K562 (cell line): ENCODE measurements at regions not wholly inside any gene's neighbourhood (a gene's known extent, or its start where the extent isn't known, plus 50 kb on each side); places are given as distances from the start of the nearest gene placed in this dataset.

ENCODE experiments used
- ATAC-seq: fragments of 200-7000 bp; cut with Tn5 transposase; 3 replicates; pipeline ENCODE4 v1.9.1; 2020; ENCODE audit warnings: moderate library complexity
- BruUV-seq: library from RNA; stranded (reverse); fragments of 400-500 nt; replicated peaks from 2 replicates; lab custom pipeline; 2021; lab: Mats Ljungman, UMichigan
- CTCF ChIA-PET: fragments of 300-600 bp; formaldehyde crosslinking; extraction: SDS; loops from one replicate; lab custom pipeline; 2021; ENCODE audit warnings: low intra/inter-chr PET ratio; lab: Yijun Ruan, JAX
- POLR2A ChIA-PET: fragments of 300-600, 350-650 bp; sonication (Branson Sonifier 250); formaldehyde crosslinking; extraction: SDS; loops from one replicate; lab custom pipeline; 2021; ENCODE audit warnings: antibody characterized with exemption, inconsistent platforms; lab: Yijun Ruan, JAX
- DNase-seq, 4 experiments: peaks; one replicate each; pipeline versions ENCODE4 v3.0.0 to v3.0.0-alpha.2; 2011 to 2018; ENCODE audit warnings: low spot score in 3 of 4, mixed read lengths in 3 of 4; ENCODE audit errors: extremely low read depth in 1 of 4
- FAIRE-seq: peaks from 2 replicates; lab custom pipeline; 2011; peaks lifted over from hg19 to GRCh38; lab: Jason Lieb, UNC
- H2AFZ ChIP-seq: 2 replicates; pipeline ENCODE4 v1.6.0; 2011; ENCODE audit warnings: low read depth, low read length, control low read depth, inconsistent platforms
- H3K27ac ChIP-seq: fragments of 200-600 bp; 3 replicates; pipeline ENCODE4 v1.8.0; 2011; ENCODE audit warnings: low read depth, mild to moderate bottlenecking, control low read depth, inconsistent platforms, low read length, moderate library complexity, mixed read lengths; ENCODE audit errors: extremely low read depth
- H3K27me3 ChIP-seq, 2 experiments: fragments of 300-600 bp in 1 of 2; 2 replicates in 1 of 2; 3 replicates in 1 of 2; pipeline versions ENCODE4 v1.6.0 to v1.8.0; 2011; ENCODE audit warnings: inconsistent platforms in 2 of 2, low read length in 2 of 2, mild to moderate bottlenecking in 1 of 2, mixed read lengths in 1 of 2, moderate library complexity in 1 of 2; ENCODE audit not compliant: control insufficient read depth in 2 of 2, insufficient read depth in 2 of 2
- H3K36me3 ChIP-seq: fragments of 300-600 bp; 3 replicates; pipeline ENCODE4 v1.8.0; 2011; ENCODE audit warnings: mild to moderate bottlenecking, low read length, inconsistent platforms; ENCODE audit not compliant: control insufficient read depth, insufficient read depth
- H3K4me1 ChIP-seq, 2 experiments: fragments of 200-600 bp in 1 of 2; replicated peaks in 1 of 2; 2 replicates in 1 of 2; 3 replicates in 1 of 2; pipeline versions ENCODE4 v1.5.1 to v1.8.0; 2011; ENCODE audit warnings: inconsistent platforms in 2 of 2, low read length in 2 of 2, mild to moderate bottlenecking in 1 of 2, mixed read lengths in 1 of 2, moderate library complexity in 1 of 2; ENCODE audit not compliant: control insufficient read depth in 2 of 2, insufficient read depth in 2 of 2
- H3K4me2 ChIP-seq: 2 replicates; pipeline ENCODE4 v1.6.1; 2011; ENCODE audit warnings: low read length, control low read depth, inconsistent platforms, mixed read lengths; ENCODE audit not compliant: insufficient read depth
- H3K4me3 ChIP-seq: fragments of 200-600 bp; sonication (generic), shearing (Covaris generic); 2 replicates; pipeline ENCODE4 v1.5.1; 2016; ENCODE audit warnings: control low read depth, inconsistent platforms
- H3K79me2 ChIP-seq: fragments of 200-600 bp; 3 replicates; pipeline ENCODE4 v1.8.0; 2011; ENCODE audit warnings: low read length, inconsistent platforms; ENCODE audit not compliant: control insufficient read depth, insufficient read depth
- H3K9ac ChIP-seq, 2 experiments: 2 replicates each; pipeline versions ENCODE4 v1.6.0 to v1.6.1; 2011; ENCODE audit warnings: low read depth in 2 of 2, low read length in 2 of 2, control low read depth in 1 of 2, inconsistent platforms in 1 of 2, mild to moderate bottlenecking in 1 of 2, mixed read lengths in 1 of 2; ENCODE audit not compliant: insufficient read depth in 1 of 2
- H3K9me1 ChIP-seq: one replicate; pipeline ENCODE4 v1.6.0; 2011; ENCODE audit warnings: inconsistent platforms, mild to moderate bottlenecking, low read length, moderate library complexity; ENCODE audit not compliant: control insufficient read depth, insufficient read depth
- H3K9me3 ChIP-seq: replicated peaks from 2 replicates; pipeline ENCODE4 v1.5.1; 2011; ENCODE audit warnings: low read depth, low read length, inconsistent platforms; ENCODE audit not compliant: control insufficient read depth, insufficient read depth
- H4K20me1 ChIP-seq: replicated peaks from 2 replicates; pipeline ENCODE4 v1.6.1; 2011; ENCODE audit warnings: low read length, inconsistent platforms, mixed read lengths; ENCODE audit not compliant: control insufficient read depth, insufficient read depth
- CC2D1A ChIP-seq: fragments of 450-650 bp; IDR thresholded peaks from 2 replicates; pipeline ENCODE4 v1.6.1; 2017; ENCODE audit warnings: mild to moderate bottlenecking
- KAT2B ChIP-seq: IDR thresholded peaks from one replicate; pipeline ENCODE4 v1.6.1; 2012; ENCODE audit warnings: low read depth, mild to moderate bottlenecking, control low read depth, inconsistent platforms, low read length, moderate library complexity
- NR3C1 ChIP-seq: sonication (generic); formaldehyde crosslinking; IDR thresholded peaks from 2 replicates; pipeline ENCODE4 v1.8.1; 2022; ENCODE audit warnings: missing genetic modification reagents
- PHF8 ChIP-seq: fragments of 200-600 bp; sonication (generic); IDR thresholded peaks from 2 replicates; pipeline ENCODE4 v1.6.1; 2012; ENCODE audit warnings: mixed run types, mild to moderate bottlenecking, inconsistent platforms, low read length, moderate library complexity, borderline replicate concordance
- SMARCB1 ChIP-seq: IDR thresholded peaks from 2 replicates; pipeline ENCODE4 v1.6.1; 2011; ENCODE audit warnings: improper control_type of control experiment, low read depth; ENCODE audit not compliant: insufficient read length
- STAG1 ChIP-seq: sonication (generic); formaldehyde crosslinking; IDR thresholded peaks from 2 replicates; pipeline ENCODE4 v1.5.0; 2020; ENCODE audit warnings: missing genetic modification reagents, borderline replicate concordance
- WGBS: fragments of 100-300 bp; shearing (Covaris generic); methylation state at CpG from one replicate; pipeline ENCODE4 v1.1.6; 2016; ENCODE audit warnings: low coverage, mixed read lengths; ENCODE audit not compliant: insufficient coverage; ENCODE audit errors: missing lambda C conversion rate; 5-methylcytosine and 5-hydroxymethylcytosine counted together
- in situ Hi-C: fragments of 300-500 bp; cut with MboI; formaldehyde crosslinking; loops from 4 replicates; pipeline ENCODE4 v1.15.0; 2018; ENCODE audit warnings: inconsistent platforms, mixed read lengths
- intact Hi-C: fragments of 100-400 bp; cut with micrococcal nuclease; formaldehyde crosslinking; loops from 2 replicates; pipeline ENCODE4 v1.14.2; 2022
- TF ChIP-seq, protein P1 (sequence below): sonication (generic); formaldehyde crosslinking; IDR thresholded peaks from 2 replicates; pipeline ENCODE4 v1.8.0; 2022; ENCODE audit warnings: mild to moderate bottlenecking, low read depth, missing genetic modification reagents
- TF ChIP-seq, protein P2 (sequence below): fragments of 250-450 bp; sonication (Bioruptor Pico); IDR thresholded peaks from 2 replicates; pipeline ENCODE4 v1.8.0; 2022; ENCODE audit warnings: moderate library complexity, mild to moderate bottlenecking, inconsistent platforms
- TF ChIP-seq, protein P3 (sequence below): fragments of 450-650 bp; IDR thresholded peaks from 2 replicates; pipeline ENCODE4 v1.7.1; 2018; ENCODE audit warnings: mild to moderate bottlenecking, low read depth; ENCODE audit not compliant: partially characterized antibody

DNA sequence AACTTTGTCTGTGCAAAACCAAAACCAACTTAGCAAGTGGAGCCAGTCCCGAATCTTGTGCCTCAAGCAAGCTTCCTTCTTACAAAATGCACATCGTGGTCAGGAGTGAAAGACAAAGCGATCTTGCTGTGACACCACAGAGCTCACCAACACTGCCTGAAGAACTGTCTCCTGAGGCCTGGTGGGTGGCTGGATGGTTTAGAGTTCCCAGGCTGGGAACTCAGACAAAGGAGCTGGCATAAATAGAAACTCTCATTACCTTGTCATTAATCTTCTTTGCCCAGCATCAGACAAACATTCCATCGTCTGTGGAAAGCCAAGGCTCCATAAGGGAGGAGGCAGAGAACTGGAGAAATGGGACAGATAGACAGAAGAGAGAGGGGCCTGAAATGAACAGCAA is 144.8 kb downstream of the KCNA5 start:
- BruUV-seq, result no TSS peak
- TF ChIP-seq, protein P1, sequence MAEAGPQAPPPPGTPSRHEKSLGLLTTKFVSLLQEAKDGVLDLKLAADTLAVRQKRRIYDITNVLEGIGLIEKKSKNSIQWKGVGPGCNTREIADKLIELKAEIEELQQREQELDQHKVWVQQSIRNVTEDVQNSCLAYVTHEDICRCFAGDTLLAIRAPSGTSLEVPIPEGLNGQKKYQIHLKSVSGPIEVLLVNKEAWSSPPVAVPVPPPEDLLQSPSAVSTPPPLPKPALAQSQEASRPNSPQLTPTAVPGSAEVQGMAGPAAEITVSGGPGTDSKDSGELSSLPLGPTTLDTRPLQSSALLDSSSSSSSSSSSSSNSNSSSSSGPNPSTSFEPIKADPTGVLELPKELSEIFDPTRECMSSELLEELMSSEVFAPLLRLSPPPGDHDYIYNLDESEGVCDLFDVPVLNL (CRISPR knock-in tag), result no peak
- TF ChIP-seq NR3C1 (CRISPR knock-in tag) (no peak), KAT2B (no peak), CC2D1A (no peak), SMARCB1 (no peak), PHF8 (no peak), STAG1 (CRISPR knock-in tag) (no peak)
- TF ChIP-seq, protein P2, sequence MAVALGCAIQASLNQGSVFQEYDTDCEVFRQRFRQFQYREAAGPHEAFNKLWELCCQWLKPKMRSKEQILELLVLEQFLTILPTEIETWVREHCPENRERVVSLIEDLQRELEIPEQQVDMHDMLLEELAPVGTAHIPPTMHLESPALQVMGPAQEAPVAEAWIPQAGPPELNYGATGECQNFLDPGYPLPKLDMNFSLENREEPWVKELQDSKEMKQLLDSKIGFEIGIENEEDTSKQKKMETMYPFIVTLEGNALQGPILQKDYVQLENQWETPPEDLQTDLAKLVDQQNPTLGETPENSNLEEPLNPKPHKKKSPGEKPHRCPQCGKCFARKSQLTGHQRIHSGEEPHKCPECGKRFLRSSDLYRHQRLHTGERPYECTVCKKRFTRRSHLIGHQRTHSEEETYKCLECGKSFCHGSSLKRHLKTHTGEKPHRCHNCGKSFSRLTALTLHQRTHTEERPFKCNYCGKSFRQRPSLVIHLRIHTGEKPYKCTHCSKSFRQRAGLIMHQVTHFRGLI (CRISPR knock-in tag), result no peak
- TF ChIP-seq, protein P3, sequence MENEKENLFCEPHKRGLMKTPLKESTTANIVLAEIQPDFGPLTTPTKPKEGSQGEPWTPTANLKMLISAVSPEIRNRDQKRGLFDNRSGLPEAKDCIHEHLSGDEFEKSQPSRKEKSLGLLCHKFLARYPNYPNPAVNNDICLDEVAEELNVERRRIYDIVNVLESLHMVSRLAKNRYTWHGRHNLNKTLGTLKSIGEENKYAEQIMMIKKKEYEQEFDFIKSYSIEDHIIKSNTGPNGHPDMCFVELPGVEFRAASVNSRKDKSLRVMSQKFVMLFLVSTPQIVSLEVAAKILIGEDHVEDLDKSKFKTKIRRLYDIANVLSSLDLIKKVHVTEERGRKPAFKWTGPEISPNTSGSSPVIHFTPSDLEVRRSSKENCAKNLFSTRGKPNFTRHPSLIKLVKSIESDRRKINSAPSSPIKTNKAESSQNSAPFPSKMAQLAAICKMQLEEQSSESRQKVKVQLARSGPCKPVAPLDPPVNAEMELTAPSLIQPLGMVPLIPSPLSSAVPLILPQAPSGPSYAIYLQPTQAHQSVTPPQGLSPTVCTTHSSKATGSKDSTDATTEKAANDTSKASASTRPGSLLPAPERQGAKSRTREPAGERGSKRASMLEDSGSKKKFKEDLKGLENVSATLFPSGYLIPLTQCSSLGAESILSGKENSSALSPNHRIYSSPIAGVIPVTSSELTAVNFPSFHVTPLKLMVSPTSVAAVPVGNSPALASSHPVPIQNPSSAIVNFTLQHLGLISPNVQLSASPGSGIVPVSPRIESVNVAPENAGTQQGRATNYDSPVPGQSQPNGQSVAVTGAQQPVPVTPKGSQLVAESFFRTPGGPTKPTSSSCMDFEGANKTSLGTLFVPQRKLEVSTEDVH, result no peak
- H4K20me1 ChIP-seq, result no peaks in the 10 kb centered on the region

More for the DNA sequence above, 144.8 kb downstream of the KCNA5 start:
- 8% methylated on average over 4 of the region's 4 CpGs for WGBS
- Histone ChIP-seq H3K4me2 (no peak overlapping the region), H3K9me3 (no peaks in the 10 kb centered on the region), H3K36me3 (no peaks in the 10 kb centered on the region), H3K79me2 (no peaks in the 10 kb centered on the region), H3K9ac (no peak overlapping the region), H3K27me3 (no peaks in the 10 kb centered on the region), H2AFZ (no peak overlapping the region), H3K4me1 (no peaks in the 10 kb centered on the region), H3K9me1 (no peaks in the 10 kb centered on the region), H3K4me3 (no peak overlapping the region), H3K27ac (no peak overlapping the region)
- intact Hi-C loops, result no loop called here
- FAIRE-seq (no peak), ATAC-seq (no peak), DNase-seq (no peak)
- ChIA-PET POLR2A (no interaction called here), CTCF (no interaction called here)
- in situ Hi-C loops, result loop anchor here (25.0 kb wide), 1 partner anchor 599 kb away; no protein-coding TSS in a partner anchor
